Stimulated activated naive CD8-positive, alpha-beta T cell treated with anti-CD3 and anti-CD28 coated beads, Interleukin-15, amount 100 ng/mL, for 72 hours (primary cell): ENCODE measurements at regions not wholly inside any gene's neighbourhood (a gene's known extent, or its start where the extent isn't known, plus 50 kb on each side); places are given as distances from the start of the nearest gene placed in this dataset.
"Not testable (repeated sequence)": the region's sequence is repeated elsewhere in the genome, so short reads cannot be mapped to it uniquely, and the experiment has no call there.

Experiments used
- ATAC-seq: fragments of 150-1000 bp; cut with Tn5 transposase; 2 replicates; pipeline ENCODE4 v1.10.0; 2021; ENCODE audit warnings: mild to moderate bottlenecking, moderate library complexity
- DNase-seq, 2 donors: peaks; one replicate each; pipeline ENCODE4 v3.0.0; 2021 to 2022
- H3K27ac Mint-ChIP-seq, 2 donors: one replicate each; pipeline ENCODE4 v1.8.0; 2022; ENCODE audit warnings: mild to moderate bottlenecking in 2 of 2, mixed read lengths in 2 of 2, moderate library complexity in 2 of 2
- H3K27me3 Mint-ChIP-seq: one replicate; pipeline ENCODE4 v1.8.0; 2022; ENCODE audit warnings: mixed read lengths
- H3K4me1 Mint-ChIP-seq: one replicate; pipeline ENCODE4 v1.8.0; 2022; ENCODE audit warnings: mild to moderate bottlenecking, mixed read lengths
- H3K4me3 Mint-ChIP-seq, 2 donors: one replicate each; pipeline ENCODE4 v1.8.0; 2022; ENCODE audit warnings: mild to moderate bottlenecking in 2 of 2, mixed read lengths in 2 of 2, moderate library complexity in 1 of 2
- H3K9me3 Mint-ChIP-seq, 2 donors: one replicate each; pipeline ENCODE4 v1.8.0; 2022; ENCODE audit warnings: mixed read lengths in 2 of 2

DNA sequence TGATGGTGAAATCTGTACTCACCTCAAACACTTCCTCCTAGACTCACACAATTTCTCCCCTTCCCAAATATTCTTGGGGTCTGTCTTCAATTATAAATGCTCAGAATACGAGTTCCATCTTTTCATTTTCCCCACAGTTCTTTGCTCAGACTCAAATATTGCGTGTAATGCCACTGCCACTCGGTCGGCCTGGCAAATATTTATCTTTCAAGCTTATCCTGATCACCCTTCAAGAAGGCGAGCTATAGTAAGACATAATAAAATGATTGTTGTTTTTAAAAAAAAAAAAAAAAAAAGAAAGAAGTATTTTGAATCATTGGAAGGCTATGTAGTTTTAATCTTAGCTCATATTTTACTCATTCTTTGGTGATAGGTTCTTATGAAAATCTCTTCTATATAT, 824.6 kb upstream of the GBE1 start:
- not testable (repeated sequence) for H3K27me3 Mint-ChIP-seq, H3K27ac Mint-ChIP-seq

DNA sequence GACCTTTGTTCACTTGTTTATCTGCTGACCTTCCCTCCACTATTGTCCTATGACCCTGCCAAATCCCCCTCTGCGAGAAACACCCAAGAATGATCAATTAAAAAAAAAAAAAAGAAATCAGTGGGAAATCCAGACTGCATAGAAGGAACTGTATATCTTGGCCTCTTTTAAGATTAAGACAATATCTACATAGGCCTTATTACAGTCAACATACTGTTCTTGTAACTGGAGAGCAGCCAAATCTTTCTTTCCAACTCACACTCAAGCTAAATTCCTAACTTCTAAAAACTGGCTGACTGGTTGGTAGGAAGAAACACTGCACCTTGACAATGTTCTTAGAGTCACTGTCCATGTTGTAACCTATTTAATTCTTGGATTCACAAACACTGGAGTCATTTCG, 824.1 kb upstream of the GBE1 start:
- H3K4me1 Mint-ChIP-seq, H3K4me3 Mint-ChIP-seq, H3K27ac Mint-ChIP-seq, H3K27me3 Mint-ChIP-seq, H3K9me3 Mint-ChIP-seq, ATAC-seq, DNase-seq: not testable (repeated sequence)

More for the DNA sequence above, 824.6 kb upstream of the GBE1 start:
- not testable (repeated sequence) for H3K4me3 Mint-ChIP-seq, H3K9me3 Mint-ChIP-seq, DNase-seq, H3K4me1 Mint-ChIP-seq, ATAC-seq

DNA sequence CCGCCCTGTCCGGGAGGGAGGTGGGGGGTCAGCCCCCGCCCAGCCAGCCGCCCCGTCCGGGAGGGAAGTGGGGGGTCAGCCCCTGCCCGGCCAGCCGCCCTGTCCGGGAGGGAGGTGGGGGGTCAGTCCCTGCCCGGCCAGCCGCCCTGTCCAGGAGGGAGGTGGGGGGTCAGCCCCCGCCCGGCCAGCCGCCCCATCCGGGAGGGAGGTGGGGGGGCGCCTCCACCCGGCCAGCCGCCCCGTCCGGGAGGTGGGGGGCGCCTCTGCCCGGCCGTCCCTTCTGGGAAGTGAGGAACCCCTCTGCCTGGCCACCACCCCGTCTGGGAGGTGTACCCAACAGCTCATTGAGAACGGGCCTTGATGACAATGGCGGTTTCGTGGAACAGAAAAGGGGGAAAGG, 823.4 kb upstream of the GBE1 start:
- not testable (repeated sequence) for H3K9me3 Mint-ChIP-seq, H3K4me1 Mint-ChIP-seq, ATAC-seq, H3K27me3 Mint-ChIP-seq, H3K4me3 Mint-ChIP-seq, DNase-seq, H3K27ac Mint-ChIP-seq

DNA sequence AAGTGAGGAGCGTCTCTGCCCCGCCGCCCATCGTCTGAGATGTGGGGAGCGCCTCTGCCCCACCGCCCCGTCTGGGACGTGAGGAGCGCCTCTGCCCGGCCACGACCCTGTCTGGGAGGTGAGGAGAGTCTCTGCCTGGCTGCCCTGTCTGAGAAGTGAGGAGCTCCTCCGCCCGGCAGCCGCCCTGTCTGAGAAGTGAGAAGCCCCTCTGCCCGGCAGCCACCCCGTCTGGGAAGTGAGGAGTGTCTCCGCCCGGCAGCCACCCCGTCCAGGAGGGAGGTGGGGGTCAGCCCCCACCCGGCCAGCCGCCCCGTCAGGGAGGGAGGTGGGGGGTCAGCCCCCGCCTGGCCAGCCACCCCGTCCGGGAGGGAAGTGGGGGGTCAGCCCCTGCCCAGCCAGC, 823.0 kb upstream of the GBE1 start:
- H3K9me3 Mint-ChIP-seq, H3K4me1 Mint-ChIP-seq, H3K27me3 Mint-ChIP-seq, ATAC-seq, DNase-seq, H3K27ac Mint-ChIP-seq, H3K4me3 Mint-ChIP-seq: not testable (repeated sequence)

DNA sequence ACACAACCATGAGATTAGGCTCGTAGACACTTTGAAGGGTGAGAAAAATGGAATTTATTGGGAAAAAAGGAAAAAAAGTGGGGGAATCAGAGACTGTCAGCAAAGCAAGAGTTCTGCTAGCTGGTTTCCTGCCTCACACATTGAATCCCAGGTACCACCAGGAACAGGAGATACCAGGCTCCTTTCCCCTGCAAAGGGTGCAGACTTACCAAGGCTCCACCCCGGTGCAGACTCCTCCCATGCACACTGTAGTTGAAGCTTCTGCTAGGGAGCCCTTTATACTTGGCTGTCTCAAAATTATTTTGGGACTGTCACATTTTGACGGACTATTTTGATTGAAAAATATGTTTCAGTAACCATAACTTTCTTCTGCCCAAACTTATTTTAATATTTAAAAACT, 819.9 kb upstream of the GBE1 start:
- H3K27ac Mint-ChIP-seq: no peak overlapping the region
- DNase-seq (no peak), ATAC-seq (no peak)
- H3K9me3 Mint-ChIP-seq: no peaks in the 10 kb centered on the region
- H3K27me3 Mint-ChIP-seq: no peaks in the 10 kb centered on the region
- no peaks in the 10 kb centered on the region for H3K4me1 Mint-ChIP-seq
- H3K4me3 Mint-ChIP-seq: no peak overlapping the region

DNA sequence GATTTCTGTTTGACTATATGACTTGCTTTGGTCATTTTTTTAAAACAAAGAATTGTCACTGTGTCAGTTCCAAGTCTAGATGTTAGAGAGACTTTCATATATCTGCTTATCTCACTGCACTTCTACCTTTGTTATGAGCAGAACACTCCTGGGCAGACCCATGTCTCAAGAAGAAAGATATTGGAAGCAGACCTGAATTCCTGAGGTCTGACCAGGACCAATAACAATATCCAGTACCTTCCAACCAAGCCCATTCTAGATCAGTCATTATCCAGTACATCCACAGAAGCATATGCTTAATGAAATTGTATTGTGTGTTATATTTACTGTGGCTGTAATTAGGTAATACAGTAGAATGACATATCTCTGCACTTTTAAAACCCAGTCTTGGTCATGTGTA, 811.3 kb upstream of the GBE1 start:
- Mint-ChIP-seq H3K4me1 (no peaks in the 10 kb centered on the region), H3K4me3 (no peak overlapping the region), H3K27ac (no peak overlapping the region), H3K9me3 (no peaks in the 10 kb centered on the region), H3K27me3 (no peaks in the 10 kb centered on the region)
- ATAC-seq (no peak), DNase-seq (no peak)

DNA sequence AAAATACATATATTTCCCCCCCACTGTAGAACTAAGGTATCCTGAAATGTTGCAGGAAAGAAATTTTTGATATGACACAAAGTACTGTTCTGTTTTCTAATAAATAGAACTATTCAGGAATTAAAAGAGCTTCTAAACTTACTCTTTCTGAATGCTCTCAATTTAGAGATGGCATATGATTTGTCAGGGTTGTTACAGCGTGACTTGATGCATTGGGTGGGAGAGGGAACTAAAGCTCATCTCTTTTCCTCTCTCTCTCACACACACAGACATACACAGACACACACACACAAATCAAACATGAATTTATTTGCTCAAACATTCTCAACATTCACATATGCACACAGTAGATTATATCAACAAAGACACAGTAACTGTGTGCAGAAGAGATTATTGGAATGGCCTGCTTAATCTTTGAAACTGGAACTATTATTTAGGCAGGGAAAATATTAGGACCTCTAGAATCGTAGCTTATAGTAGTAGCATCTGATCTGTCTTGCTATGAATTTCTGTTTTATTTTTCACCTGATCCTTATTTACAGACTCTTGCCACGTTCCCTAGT, 807.4 kb upstream of the GBE1 start:
- Mint-ChIP-seq H3K4me1 (no peaks in the 10 kb centered on the region), H3K27me3 (no peaks in the 10 kb centered on the region), H3K27ac (no peak overlapping the region), H3K4me3 (no peak overlapping the region), H3K9me3 (no peaks in the 10 kb centered on the region)
- DNase-seq (no peak), ATAC-seq (no peak)

DNA sequence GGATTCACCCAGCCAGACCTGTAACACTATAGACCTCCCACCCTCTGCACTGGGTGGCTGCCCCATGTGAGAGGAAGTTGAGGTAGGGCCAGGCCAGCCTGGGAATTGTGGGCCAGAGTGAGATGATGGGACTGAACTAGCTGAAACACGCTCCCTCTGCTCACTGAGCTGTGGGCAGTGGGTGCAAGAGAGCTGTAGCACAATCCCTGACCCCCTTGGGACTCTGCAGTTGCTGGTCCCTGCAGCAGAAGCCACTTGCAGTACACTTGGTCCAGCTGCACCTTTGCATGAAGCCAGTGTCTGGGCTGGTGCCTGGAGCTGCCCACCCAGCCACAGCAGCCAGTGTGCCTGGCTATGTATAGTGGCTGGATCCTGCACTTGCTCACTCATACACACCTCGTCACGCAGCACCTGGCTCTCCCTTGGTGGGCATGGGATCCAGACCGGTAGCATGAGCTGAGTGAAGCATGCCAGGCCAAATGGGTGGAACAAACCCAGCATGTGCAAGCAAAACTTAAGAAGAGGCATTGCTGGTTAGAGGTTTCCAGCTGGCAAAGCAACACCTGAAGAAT, 805.7 kb upstream of the GBE1 start:
- Mint-ChIP-seq H3K4me1 (no peaks in the 10 kb centered on the region), H3K27ac (peak overlapping the region in 1 of 2 donors; percentile 27), H3K4me3 (no peak overlapping the region), H3K27me3 (no peaks in the 10 kb centered on the region), H3K9me3 (no peaks in the 10 kb centered on the region)
- no peak for ATAC-seq
- DNase-seq: no peak

DNA sequence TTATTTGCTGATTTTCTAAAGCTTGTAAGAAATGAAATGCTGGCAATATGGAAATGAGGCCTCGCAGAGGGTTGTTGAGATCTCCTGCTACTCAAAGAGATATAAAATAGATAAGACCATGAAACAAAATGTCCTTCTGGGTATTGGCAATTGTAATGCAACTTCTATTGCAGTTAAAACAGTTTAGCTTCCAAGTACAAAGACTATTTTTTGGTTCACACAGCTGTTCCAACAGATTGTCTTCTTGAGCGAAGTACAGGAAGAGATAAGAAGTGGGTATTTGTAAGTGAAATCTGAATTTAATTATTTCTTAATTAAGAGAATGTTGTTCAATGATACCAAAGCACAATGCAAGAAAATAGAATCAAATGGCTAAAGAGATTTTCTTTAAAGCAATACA, 801.5 kb upstream of the GBE1 start:
- no peak for DNase-seq
- Mint-ChIP-seq H3K4me1 (no peaks in the 10 kb centered on the region), H3K27me3 (no peaks in the 10 kb centered on the region), H3K9me3 (no peaks in the 10 kb centered on the region), H3K4me3 (no peak overlapping the region), H3K27ac (no peak overlapping the region)
- ATAC-seq: no peak

DNA sequence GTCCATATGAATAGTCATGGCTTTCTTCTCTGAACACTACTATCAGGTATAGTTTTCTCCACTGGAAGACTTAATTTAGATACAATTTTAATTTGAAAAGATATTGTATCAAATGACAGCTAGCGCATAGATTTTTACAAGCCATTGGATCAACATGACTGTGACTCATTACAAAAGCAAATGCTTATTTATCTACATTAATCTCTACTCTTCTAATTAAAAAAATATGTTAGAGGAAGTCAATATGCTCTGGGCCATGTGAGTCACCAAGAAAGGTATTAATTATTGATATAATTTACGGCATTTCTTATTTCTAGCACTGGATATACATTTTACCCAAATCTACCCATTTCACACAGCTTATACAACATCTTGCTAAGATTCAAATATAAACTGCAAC, 800.3 kb upstream of the GBE1 start:
- ATAC-seq: no peak
- no peak overlapping the region for H3K27ac Mint-ChIP-seq
- H3K9me3 Mint-ChIP-seq: no peaks in the 10 kb centered on the region
- no peaks in the 10 kb centered on the region for H3K4me1 Mint-ChIP-seq
- no peak for DNase-seq
- H3K27me3 Mint-ChIP-seq: no peaks in the 10 kb centered on the region
- H3K4me3 Mint-ChIP-seq: no peak overlapping the region

DNA sequence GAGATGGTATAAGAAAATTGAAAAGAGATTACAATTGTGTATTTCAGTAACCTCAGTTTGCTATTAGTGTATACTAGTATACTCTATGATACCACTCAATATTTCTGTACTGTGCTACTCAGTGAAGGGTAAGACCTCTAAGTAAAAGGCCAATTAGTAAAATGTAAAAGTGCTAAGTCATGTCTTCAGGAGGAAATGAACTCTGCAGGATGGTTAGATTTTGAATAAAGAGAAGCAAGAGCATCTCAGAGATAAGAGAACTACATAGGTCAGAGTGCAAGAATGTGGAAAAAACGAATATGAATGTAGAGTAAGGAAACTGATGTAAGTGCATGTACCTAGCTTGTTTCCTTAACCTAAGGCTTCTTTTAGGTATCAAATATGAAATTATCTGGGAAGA, 796.6 kb upstream of the GBE1 start:
- H3K4me1 Mint-ChIP-seq: no peaks in the 10 kb centered on the region
- H3K9me3 Mint-ChIP-seq: no peaks in the 10 kb centered on the region
- H3K27ac Mint-ChIP-seq: no peak overlapping the region
- H3K4me3 Mint-ChIP-seq: no peak overlapping the region
- H3K27me3 Mint-ChIP-seq: no peaks in the 10 kb centered on the region
- DNase-seq: no peak
- no peak for ATAC-seq

DNA sequence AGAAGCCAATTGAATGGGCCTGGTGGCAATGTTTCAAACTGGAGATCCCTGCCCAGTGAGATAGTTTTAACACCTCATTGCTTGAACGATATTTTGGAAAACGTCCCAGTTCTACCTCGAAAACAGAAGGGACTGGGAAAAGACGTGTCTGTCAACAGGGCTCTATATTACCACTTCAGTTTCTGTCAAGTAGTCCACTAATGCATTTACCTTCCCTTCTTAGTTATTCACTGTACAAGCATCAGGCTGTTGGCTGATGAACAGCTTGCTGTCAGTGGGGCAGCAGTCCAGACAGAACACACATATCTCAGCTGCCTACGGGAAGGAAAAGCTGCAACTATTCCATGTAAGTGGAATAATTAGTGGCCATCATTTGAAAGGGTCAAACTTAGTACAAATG, 794.7 kb upstream of the GBE1 start:
- no peak overlapping the region for H3K4me3 Mint-ChIP-seq
- DNase-seq (no peak), ATAC-seq (no peak)
- no peak overlapping the region for H3K27ac Mint-ChIP-seq
- H3K4me1 Mint-ChIP-seq: no peaks in the 10 kb centered on the region
- no peaks in the 10 kb centered on the region for H3K27me3 Mint-ChIP-seq
- peaks cover 3 to 5% of the 10 kb centered on the region in 2 donors for H3K9me3 Mint-ChIP-seq

DNA sequence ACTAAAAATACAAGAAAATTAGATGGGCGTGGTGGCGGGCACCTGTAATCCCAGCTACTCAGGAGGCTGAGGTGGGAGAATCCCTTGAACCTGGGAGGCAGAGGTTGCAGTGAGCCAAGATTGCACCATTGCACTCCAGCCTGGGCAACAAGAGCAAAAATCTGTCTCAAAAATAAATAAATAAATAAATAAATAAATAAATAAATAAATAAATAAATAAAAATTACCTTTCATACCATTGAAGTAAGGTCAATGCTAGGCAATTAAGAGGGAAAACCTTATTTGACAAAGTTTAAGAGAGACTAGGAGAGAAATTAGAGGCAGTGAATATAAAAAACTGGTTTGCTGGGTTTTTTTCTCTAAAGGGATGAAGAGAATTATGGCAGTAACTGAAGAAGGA, 781.1 kb upstream of the GBE1 start:
- H3K4me3 Mint-ChIP-seq, ATAC-seq: not testable (repeated sequence)
- H3K9me3 Mint-ChIP-seq: peaks cover 11 to 24% of the 10 kb centered on the region in 2 donors

DNA sequence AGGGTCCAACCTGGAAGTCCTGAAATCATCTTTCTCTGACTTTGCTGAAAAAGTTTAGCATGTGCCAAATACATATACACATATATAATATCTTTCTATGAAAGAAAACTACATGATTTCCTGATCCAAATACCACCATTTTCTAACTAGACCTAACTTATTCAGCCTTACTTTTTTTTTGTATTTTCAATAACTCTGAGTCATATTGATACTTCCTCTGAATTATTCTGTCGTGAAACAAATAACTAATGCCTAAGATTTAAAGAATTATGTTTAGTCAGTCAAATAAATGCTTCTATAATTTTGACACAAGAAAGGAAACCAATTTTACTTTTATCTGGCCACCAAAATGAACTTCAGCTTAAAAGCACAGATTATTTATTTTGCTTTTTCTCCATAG, 760.2 kb upstream of the GBE1 start:
- H3K4me3 Mint-ChIP-seq: no peak overlapping the region

More for the DNA sequence above, 781.1 kb upstream of the GBE1 start:
- H3K27ac Mint-ChIP-seq, H3K4me1 Mint-ChIP-seq, H3K27me3 Mint-ChIP-seq, DNase-seq: not testable (repeated sequence)

DNA sequence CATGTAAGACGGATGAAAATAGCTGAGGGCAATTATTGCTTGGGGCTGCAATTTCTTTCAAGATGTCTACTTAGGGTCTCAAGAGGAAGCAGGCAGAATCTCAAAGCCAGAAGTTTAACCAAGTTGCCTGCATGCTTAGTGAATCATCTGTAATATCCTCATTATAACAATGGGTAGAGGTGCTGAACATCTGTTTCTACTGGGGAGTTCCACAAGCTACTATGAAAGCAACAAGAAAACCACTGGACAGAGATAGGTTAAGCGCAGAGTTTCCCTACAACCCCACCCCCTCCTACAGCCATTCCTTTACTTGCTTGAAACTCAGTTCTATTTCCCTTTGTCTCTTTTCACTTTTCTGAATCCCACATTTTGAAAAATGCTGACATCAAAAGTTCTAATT, 759.4 kb upstream of the GBE1 start:
- DNase-seq (no peak), ATAC-seq (no peak)
- H3K9me3 Mint-ChIP-seq: peaks cover 5 to 8% of the 10 kb centered on the region in 2 donors
- no peaks in the 10 kb centered on the region for H3K27me3 Mint-ChIP-seq
- no peak overlapping the region for H3K27ac Mint-ChIP-seq
- no peak overlapping the region for H3K4me3 Mint-ChIP-seq
- H3K4me1 Mint-ChIP-seq: no peaks in the 10 kb centered on the region

More for the DNA sequence above, 760.2 kb upstream of the GBE1 start:
- ATAC-seq (no peak), DNase-seq (no peak)
- Mint-ChIP-seq H3K27ac (no peak overlapping the region), H3K4me1 (no peaks in the 10 kb centered on the region), H3K27me3 (no peaks in the 10 kb centered on the region), H3K9me3 (peaks cover 5 to 8% of the 10 kb centered on the region in 2 donors)

DNA sequence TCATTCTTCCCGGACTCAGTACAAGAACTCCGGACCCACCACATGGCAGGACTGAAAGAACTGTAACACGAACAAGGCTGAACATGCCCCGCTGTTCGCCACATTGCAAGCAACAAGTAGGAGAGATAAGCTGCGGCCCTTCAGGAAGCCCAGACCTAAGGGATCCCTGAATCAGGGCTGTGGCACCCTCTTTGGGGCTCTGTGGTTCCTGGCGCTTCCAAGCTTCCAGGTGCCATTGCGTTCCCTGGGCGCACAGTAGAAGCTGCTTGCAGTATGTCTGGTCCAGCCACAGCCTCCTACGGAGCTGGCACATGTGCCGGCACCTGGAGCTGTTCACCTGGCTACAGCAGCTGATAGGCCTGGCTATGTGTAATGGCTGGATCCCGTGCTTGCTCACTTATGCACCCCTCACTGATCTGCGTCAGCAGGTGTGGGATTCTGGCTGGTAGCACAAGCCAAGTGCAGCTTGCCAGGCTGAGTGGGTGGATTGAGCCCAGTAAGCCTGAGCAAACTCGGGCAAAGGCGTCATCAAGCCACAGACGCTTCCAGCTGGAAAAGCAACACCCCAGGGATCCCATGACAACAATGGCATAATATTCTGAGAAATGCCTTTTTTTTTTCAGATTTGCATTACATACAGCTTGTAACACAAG, 748.6 kb upstream of the GBE1 start:
- ATAC-seq: no peak
- Mint-ChIP-seq H3K27ac (no peak overlapping the region), H3K27me3 (no peaks in the 10 kb centered on the region), H3K9me3 (no peaks in the 10 kb centered on the region), H3K4me3 (no peak overlapping the region), H3K4me1 (no peaks in the 10 kb centered on the region)
- no peak for DNase-seq
